HEK293 (cell line): ENCODE measurements at regions not wholly inside any gene's neighbourhood (a gene's known extent, or its start where the extent isn't known, plus 50 kb on each side); places are given as distances from the start of the nearest gene placed in this dataset.
A peak's percentile ranks its signal among the peaks of the same experiment; 100 is the strongest.
"Not testable (repeated sequence)": the region's sequence is repeated elsewhere in the genome, so short reads cannot be mapped to it uniquely, and the experiment has no call there.

ENCODE experiments used
- CTCF ChIA-PET: fragments of 350-600 bp; formaldehyde crosslinking; extraction: SDS; loops from one replicate; lab custom pipeline; 2021; ENCODE audit warnings: antibody characterized with exemption; lab: Yijun Ruan, JAX
- POLR2A ChIA-PET: fragments of 300-600 bp; formaldehyde crosslinking; extraction: SDS; loops from one replicate; lab custom pipeline; 2020; ENCODE audit warnings: antibody characterized with exemption, inconsistent platforms; lab: Yijun Ruan, JAX
- H3K27ac ChIP-seq: fragments of 200-500 bp; sonication (Bioruptor generic); 2 replicates; pipeline ENCODE4 v1.5.1; 2014; ENCODE audit warnings: low read depth, low read length, control low read depth, inconsistent platforms; ENCODE audit errors: extremely low read depth
- H3K36me3 ChIP-seq, 2 experiments: fragments of 200-500 bp in 1 of 2; sonication (Bioruptor generic) in 1 of 2; 1 replicate in 1 of 2; 2 replicates in 1 of 2; pipeline ENCODE4 v1.5.1; 2014 to 2017; ENCODE audit warnings: inconsistent platforms in 2 of 2, low read length in 2 of 2; ENCODE audit not compliant: control insufficient read depth in 2 of 2, insufficient read depth in 1 of 2
- H3K4me1 ChIP-seq: fragments of 200-500 bp; sonication (Bioruptor generic); 2 replicates; pipeline ENCODE4 v1.5.1; 2014; ENCODE audit warnings: mild to moderate bottlenecking, low read length, inconsistent platforms; ENCODE audit not compliant: control insufficient read depth, insufficient read depth
- H3K4me3 ChIP-seq: 2 replicates; pipeline ENCODE4 v1.5.1; 2011; ENCODE audit warnings: low read depth, mild to moderate bottlenecking, control low read depth, low read length, moderate library complexity
- H3K9me3 ChIP-seq: fragments of 200-500 bp; sonication (Bioruptor generic); 2 replicates; pipeline ENCODE4 v1.5.1; 2014; ENCODE audit warnings: low read depth, low read length, inconsistent platforms; ENCODE audit not compliant: control insufficient read depth, insufficient read depth
- KLF17 ChIP-seq: fragments of 450-650 bp; formaldehyde crosslinking; IDR thresholded peaks from 2 replicates; pipeline ENCODE4 v1.5.1; 2016; ENCODE audit warnings: missing biosample characterization, missing genetic modification characterization
- PRDM1 ChIP-seq: fragments of 450-650 bp; formaldehyde crosslinking; IDR thresholded peaks from 2 replicates; pipeline ENCODE4; 2016; ENCODE audit warnings: missing biosample characterization, missing genetic modification characterization
- PRDM10 ChIP-seq: fragments of 450-650 bp; formaldehyde crosslinking; IDR thresholded peaks from 2 replicates; pipeline ENCODE4 v1.5.1; 2016; ENCODE audit warnings: missing biosample characterization, missing genetic modification characterization
- RBAK ChIP-seq: fragments of 450-650 bp; formaldehyde crosslinking; IDR thresholded peaks from 2 replicates; pipeline ENCODE4 v1.5.1; 2016; ENCODE audit warnings: missing biosample characterization, missing genetic modification characterization
- SALL2 ChIP-seq: fragments of 450-650 bp; formaldehyde crosslinking; IDR thresholded peaks from 2 replicates; pipeline ENCODE4 v1.5.0; 2017; ENCODE audit warnings: missing biosample characterization, mild to moderate bottlenecking, missing genetic modification characterization, borderline replicate concordance
- ZBTB10 ChIP-seq: fragments of 450-650 bp; formaldehyde crosslinking; IDR thresholded peaks from 2 replicates; pipeline ENCODE4 v1.5.1; 2016; ENCODE audit warnings: missing biosample characterization, missing genetic modification characterization
- ZBTB20 ChIP-seq: fragments of 450-650 bp; formaldehyde crosslinking; IDR thresholded peaks from 2 replicates; pipeline ENCODE4 v1.5.1; 2016; ENCODE audit warnings: missing biosample characterization, missing genetic modification characterization
- ZNF121 ChIP-seq: fragments of 450-650 bp; formaldehyde crosslinking; IDR thresholded peaks from 2 replicates; pipeline ENCODE4 v1.5.1; 2016; ENCODE audit warnings: missing biosample characterization, missing genetic modification characterization
- ZNF404 ChIP-seq: fragments of 450-650 bp; formaldehyde crosslinking; IDR thresholded peaks from 2 replicates; pipeline ENCODE4 v1.5.1; 2017; ENCODE audit warnings: missing biosample characterization, missing genetic modification characterization
- ZNF513 ChIP-seq: fragments of 450-650 bp; IDR thresholded peaks from 2 replicates; pipeline ENCODE4 v1.5.1; 2018; ENCODE audit warnings: missing biosample characterization, missing genetic modification characterization
- ZNF580 ChIP-seq: fragments of 450-650 bp; formaldehyde crosslinking; IDR thresholded peaks from 2 replicates; pipeline ENCODE4 v1.5.1; 2016; ENCODE audit warnings: missing biosample characterization, missing genetic modification characterization
- ZNF76 ChIP-seq: fragments of 450-650 bp; formaldehyde crosslinking; IDR thresholded peaks from 2 replicates; pipeline ENCODE4; 2016; ENCODE audit warnings: low read depth, missing biosample characterization, missing genetic modification characterization, borderline replicate concordance

- TF ChIP-seq ZBTB10 (tag by site-specific recombination) (no peak), ZNF76 (tag by site-specific recombination) (no peak), ZNF580 (no peak), PRDM10 (tag by site-specific recombination) (no peak), KLF17 (no peak)
These were observed 78.5 kb downstream of the RPS6KA4 start (continued) for GRCh38 chr11:64437426-64437825.

GRCh38 chr11:64438986-64439771, 80.2 kb downstream of the RPS6KA4 start:
- CTCF ChIA-PET = interaction anchor here (0.7 to 4.2 kb wide), 5 partner anchors 10 to 213 kb away, joined by 3 to 21 read pairs (median 4); no protein-coding TSS in a partner anchor

GRCh38 chr11:64439772-64440491, 81.0 kb downstream of the RPS6KA4 start:
- H3K9me3 ChIP-seq, POLR2A ChIA-PET, H3K4me3 ChIP-seq, H3K36me3 ChIP-seq, H3K4me1 ChIP-seq, H3K27ac ChIP-seq: not testable (repeated sequence)
- CTCF ChIA-PET = interaction anchor here (0.6 to 4.2 kb wide), 6 partner anchors 9 to 1834 kb away, joined by 3 to 21 read pairs (median 4); no protein-coding TSS in a partner anchor
- TF ChIP-seq RBAK (peak; percentile 64; the same call in 1 of the 2 replicates), ZNF121 (peak; percentile 88)

More at GRCh38 chr11:64438986-64439771, 80.2 kb downstream of the RPS6KA4 start:
- Histone ChIP-seq H3K4me3 (no peak overlapping the region), H3K36me3 (no peaks in the 10 kb centered on the region), H3K9me3 (no peaks in the 10 kb centered on the region), H3K27ac (no peak overlapping the region), H3K4me1 (no peaks in the 10 kb centered on the region)
- TF ChIP-seq ZNF513 (tag by site-specific recombination) = no peak
- TF ChIP-seq ZNF404 (tag by site-specific recombination) = no peak
- TF ChIP-seq PRDM1 (tag by site-specific recombination) = no peak
- no peak for TF ChIP-seq SALL2 (tag by site-specific recombination)
- TF ChIP-seq ZBTB20 = no peak
- POLR2A ChIA-PET = interaction anchor here (1.0 kb wide), 1 partner anchor 35 kb away, joined by 3 read pairs; no protein-coding TSS in a partner anchor
